CD4-positive, alpha-beta memory T cell (primary cell): ENCODE measurements at regions not wholly inside any gene's neighbourhood (a gene's known extent, or its start where the extent isn't known, plus 50 kb on each side); places are given as distances from the start of the nearest gene placed in this dataset.

Experiments used
- CTCF ChIA-PET: fragments of 350-600 bp; sonication (Branson Sonifier 250); formaldehyde crosslinking; loops from one replicate; lab custom pipeline; 2021; ENCODE audit warnings: inconsistent platforms; ENCODE audit not compliant: partially characterized antibody; lab: Charles Lee
- POLR2A ChIA-PET: fragments of 350-600 bp; sonication (Branson Sonifier 250); formaldehyde crosslinking; loops from one replicate; lab custom pipeline; 2021; ENCODE audit not compliant: partially characterized antibody; lab: Charles Lee
- DNase-seq, 5 donors: peaks; one replicate each; pipeline versions ENCODE4 v3.0.0 to v3.0.0-alpha.2; 2020 to 2022; ENCODE audit warnings: mixed read lengths in 1 of 5
- H3K27ac ChIP-seq: one replicate; pipeline ENCODE4 v1.7.0; 2013; ENCODE audit warnings: low read depth, low read length
- H3K27me3 ChIP-seq: 2 replicates; pipeline ENCODE4 v1.7.0; 2013; ENCODE audit warnings: mild to moderate bottlenecking, low read length, moderate library complexity; ENCODE audit not compliant: insufficient read depth
- H3K36me3 ChIP-seq: 2 replicates; pipeline ENCODE4 v1.7.0; 2013; ENCODE audit warnings: mild to moderate bottlenecking, low read length, moderate library complexity; ENCODE audit not compliant: insufficient read depth
- H3K4me1 ChIP-seq: 2 replicates; pipeline ENCODE4 v1.7.0; 2013; ENCODE audit warnings: mild to moderate bottlenecking, low read length, moderate library complexity; ENCODE audit not compliant: insufficient read depth
- H3K4me3 ChIP-seq, 2 donors: one replicate each; pipeline ENCODE4 v1.7.0; 2013; ENCODE audit warnings: low read length in 2 of 2, mild to moderate bottlenecking in 1 of 2
- H3K9me3 ChIP-seq, 2 donors: one replicate each; pipeline ENCODE4 v1.7.0; 2013; ENCODE audit warnings: low read length in 2 of 2, control low read depth in 1 of 2; ENCODE audit not compliant: control insufficient read depth in 1 of 2
- H3K27ac Mint-ChIP-seq, 7 donors: one replicate each; pipeline ENCODE4 v1.8.0; 2020 to 2021; ENCODE audit warnings: mixed read lengths in 7 of 7, mild to moderate bottlenecking in 6 of 7, inconsistent platforms in 3 of 7, moderate library complexity in 3 of 7
- H3K27me3 Mint-ChIP-seq, 2 donors: one replicate each; pipeline ENCODE4 v1.8.0; 2020 to 2021; ENCODE audit warnings: mixed read lengths in 2 of 2
- H3K36me3 Mint-ChIP-seq, 2 donors: one replicate each; pipeline ENCODE4 v1.8.0; 2020 to 2021; ENCODE audit warnings: mixed read lengths in 2 of 2, inconsistent platforms in 1 of 2, mild to moderate bottlenecking in 1 of 2
- H3K4me1 Mint-ChIP-seq, 4 donors: one replicate each; pipeline ENCODE4 v1.8.0; 2020 to 2021; ENCODE audit warnings: mixed read lengths in 4 of 4, mild to moderate bottlenecking in 1 of 4
- H3K4me3 Mint-ChIP-seq, 8 donors: one replicate each; pipeline ENCODE4 v1.8.0; 2020 to 2021; ENCODE audit warnings: mixed read lengths in 8 of 8, mild to moderate bottlenecking in 7 of 8, moderate library complexity in 6 of 8, inconsistent platforms in 3 of 8
- H3K9me3 Mint-ChIP-seq, 8 donors: one replicate each; pipeline ENCODE4 v1.8.0; 2020 to 2021; ENCODE audit warnings: mixed read lengths in 8 of 8, mild to moderate bottlenecking in 5 of 8, inconsistent platforms in 3 of 8, moderate library complexity in 1 of 8
- intact Hi-C: fragments of 100-400 bp; cut with micrococcal nuclease; formaldehyde crosslinking; loops from one replicate; pipeline ENCODE4 v1.15.1; 2023

- H3K36me3 ChIP-seq, result no peaks in the 10 kb centered on the region
- no peaks in the 10 kb centered on the region for H3K36me3 Mint-ChIP-seq
- CTCF ChIA-PET, result interaction anchor here (0.9 to 1.3 kb wide), 2 partner anchors 23 to 25 kb away, joined by 3 read pairs; no protein-coding TSS in a partner anchor
- H3K4me1 ChIP-seq, result no peaks in the 10 kb centered on the region
- no peak overlapping the region for H3K4me3 Mint-ChIP-seq
- intact Hi-C loops, result no loop called here
- no peaks in the 10 kb centered on the region for H3K9me3 ChIP-seq
- no peak overlapping the region for H3K27ac Mint-ChIP-seq
- no peak overlapping the region for H3K4me3 ChIP-seq
- DNase-seq, result no peak
- peaks cover 5% of the 10 kb centered on the region for H3K27me3 ChIP-seq
- no peaks in the 10 kb centered on the region for H3K4me1 Mint-ChIP-seq
- no peak overlapping the region for H3K27ac ChIP-seq
- peaks cover 0 to 12% (median 3%) of the 10 kb centered on the region in 8 donors for H3K9me3 Mint-ChIP-seq
- peaks cover 10 to 12% of the 10 kb centered on the region in 2 donors for H3K27me3 Mint-ChIP-seq
- POLR2A ChIA-PET, result no interaction called here
Observed at GRCh38 chr9:77125665-77126064, 51.7 kb upstream of the VPS13A start.

GRCh38 chr9:77127071-77127470 is 50.3 kb upstream of the VPS13A start:
- Histone ChIP-seq H3K36me3 (no peaks in the 10 kb centered on the region), H3K4me1 (no peaks in the 10 kb centered on the region), H3K4me3 (no peak overlapping the region), H3K9me3 (no peaks in the 10 kb centered on the region), H3K27ac (no peak overlapping the region), H3K27me3 (no peaks in the 10 kb centered on the region)
- Mint-ChIP-seq H3K36me3 (no peaks in the 10 kb centered on the region), H3K27me3 (peaks cover 12 to 17% of the 10 kb centered on the region in 2 donors), H3K27ac (no peak overlapping the region), H3K9me3 (peaks cover 0 to 12% (median 3%) of the 10 kb centered on the region in 8 donors), H3K4me3 (no peak overlapping the region), H3K4me1 (no peaks in the 10 kb centered on the region)
- CTCF ChIA-PET, result no interaction called here
- intact Hi-C loops, result no loop called here
- DNase-seq, result no peak
- POLR2A ChIA-PET, result no interaction called here
